ENCODE measurements at regions not wholly inside any gene's neighbourhood (a gene's known extent, or its start where the extent isn't known, plus 50 kb on each side); places are given as distances from the start of the nearest gene placed in this dataset.

DNA sequence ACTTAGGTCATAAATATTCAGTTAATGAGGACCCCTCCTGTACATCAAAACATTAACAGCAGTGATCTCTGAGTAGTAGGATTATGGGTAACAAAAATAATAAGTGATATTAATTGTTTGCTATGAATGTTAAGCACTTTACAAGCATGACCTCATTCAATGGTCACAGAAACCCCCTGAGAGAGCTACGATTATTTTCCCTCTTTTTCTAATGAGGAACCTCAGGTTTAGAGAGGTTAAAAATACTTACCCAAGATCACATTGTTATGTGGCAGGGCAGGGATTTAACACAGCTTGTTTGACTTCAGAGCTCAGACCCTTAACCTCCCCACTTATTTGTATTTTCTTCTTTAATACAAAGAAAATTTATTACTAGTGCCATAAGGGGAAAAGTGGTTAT is 228.2 kb downstream of the TBL1XR1 start:
- intact Hi-C loops (cut with DNase I) = no loop called here
- FAIRE-seq = no peak
- WGBS, 2 donors = 74% methylated on average over 1 of the region's 1 CpG

DNA sequence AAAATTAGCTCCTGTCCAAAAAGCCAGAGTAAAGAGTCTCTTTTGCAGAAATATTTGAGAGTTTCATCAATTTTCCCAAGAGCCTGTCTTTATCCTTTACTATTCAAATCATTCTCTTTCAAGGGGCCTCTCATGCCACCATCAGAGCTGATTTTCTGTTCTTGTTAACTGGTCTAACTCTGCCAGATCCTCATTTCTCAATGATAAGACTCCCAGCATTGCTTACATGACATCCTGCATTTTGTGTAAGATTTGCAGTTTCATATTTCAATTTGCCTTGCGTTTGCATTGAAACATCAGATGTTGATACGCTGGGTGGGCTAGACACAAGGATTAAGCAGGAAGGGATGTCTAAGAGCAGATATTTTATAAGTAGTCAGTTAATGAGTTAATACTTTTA is 228.7 kb downstream of the TBL1XR1 start:
- whole genome bisulfite sequencing, 2 donors = 95 to 96% methylated on average over 2 of the region's 2 CpGs
- DNase-seq = no peak
- intact Hi-C loops (cut with DNase I) = no loop called here
- TF ChIP-seq, protein P1, sequence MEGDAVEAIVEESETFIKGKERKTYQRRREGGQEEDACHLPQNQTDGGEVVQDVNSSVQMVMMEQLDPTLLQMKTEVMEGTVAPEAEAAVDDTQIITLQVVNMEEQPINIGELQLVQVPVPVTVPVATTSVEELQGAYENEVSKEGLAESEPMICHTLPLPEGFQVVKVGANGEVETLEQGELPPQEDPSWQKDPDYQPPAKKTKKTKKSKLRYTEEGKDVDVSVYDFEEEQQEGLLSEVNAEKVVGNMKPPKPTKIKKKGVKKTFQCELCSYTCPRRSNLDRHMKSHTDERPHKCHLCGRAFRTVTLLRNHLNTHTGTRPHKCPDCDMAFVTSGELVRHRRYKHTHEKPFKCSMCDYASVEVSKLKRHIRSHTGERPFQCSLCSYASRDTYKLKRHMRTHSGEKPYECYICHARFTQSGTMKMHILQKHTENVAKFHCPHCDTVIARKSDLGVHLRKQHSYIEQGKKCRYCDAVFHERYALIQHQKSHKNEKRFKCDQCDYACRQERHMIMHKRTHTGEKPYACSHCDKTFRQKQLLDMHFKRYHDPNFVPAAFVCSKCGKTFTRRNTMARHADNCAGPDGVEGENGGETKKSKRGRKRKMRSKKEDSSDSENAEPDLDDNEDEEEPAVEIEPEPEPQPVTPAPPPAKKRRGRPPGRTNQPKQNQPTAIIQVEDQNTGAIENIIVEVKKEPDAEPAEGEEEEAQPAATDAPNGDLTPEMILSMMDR (IDR thresholded peaks at IDR 0.05) = no peak
- no peaks in the 10 kb centered on the region for H3K9me3 ChIP-seq
- FAIRE-seq = no peak
- H3K27ac ChIP-seq = no peak overlapping the region
- H3K36me3 ChIP-seq = no peaks in the 10 kb centered on the region
- no peak overlapping the region for H3K4me3 ChIP-seq
- no peaks in the 10 kb centered on the region for H3K4me1 ChIP-seq
- no peaks in the 10 kb centered on the region for H3K27me3 ChIP-seq
- no peak for ATAC-seq

More for the DNA sequence above, 228.2 kb downstream of the TBL1XR1 start:
- ATAC-seq = no peak
- H3K4me1 ChIP-seq = no peaks in the 10 kb centered on the region
- TF ChIP-seq, protein P1 (IDR thresholded peaks at IDR 0.05) = no peak
- H3K4me3 ChIP-seq = no peak overlapping the region
- DNase-seq = no peak
- H3K27ac ChIP-seq = no peak overlapping the region
- no peaks in the 10 kb centered on the region for H3K36me3 ChIP-seq
- no peaks in the 10 kb centered on the region for H3K27me3 ChIP-seq
- H3K9me3 ChIP-seq = no peaks in the 10 kb centered on the region

DNA sequence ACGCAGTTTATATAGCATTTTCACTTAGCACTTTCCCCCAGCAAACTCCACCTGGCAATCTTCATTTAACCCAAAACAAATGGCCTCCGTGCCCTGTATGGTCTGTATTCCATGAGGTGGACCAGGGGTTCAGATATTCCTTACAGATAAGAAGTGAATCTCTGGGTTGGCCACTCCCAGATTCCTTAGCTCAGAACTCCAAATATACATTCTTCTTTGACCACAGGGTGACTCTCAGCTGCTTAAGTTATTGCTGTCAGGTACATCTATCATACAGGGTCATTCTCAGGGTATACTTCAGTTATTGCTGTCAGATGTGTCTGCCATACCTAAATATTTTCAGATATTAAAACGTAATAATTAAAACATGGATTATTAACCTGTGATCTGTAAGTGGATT is 229.8 kb downstream of the TBL1XR1 start:
- Histone ChIP-seq H3K36me3 (no peaks in the 10 kb centered on the region), H3K4me1 (no peaks in the 10 kb centered on the region), H3K27ac (no peak overlapping the region), H3K4me3 (no peak overlapping the region), H3K9me3 (no peaks in the 10 kb centered on the region), H3K27me3 (no peaks in the 10 kb centered on the region)
- intact Hi-C loops (cut with DNase I) = no loop called here
- WGBS, 2 donors = 79 to 85% methylated on average over 3 of the region's 3 CpGs
- TF ChIP-seq, protein P1 (IDR thresholded peaks at IDR 0.05) = no peak
- ATAC-seq (no peak), FAIRE-seq (no peak), DNase-seq (no peak)

DNA sequence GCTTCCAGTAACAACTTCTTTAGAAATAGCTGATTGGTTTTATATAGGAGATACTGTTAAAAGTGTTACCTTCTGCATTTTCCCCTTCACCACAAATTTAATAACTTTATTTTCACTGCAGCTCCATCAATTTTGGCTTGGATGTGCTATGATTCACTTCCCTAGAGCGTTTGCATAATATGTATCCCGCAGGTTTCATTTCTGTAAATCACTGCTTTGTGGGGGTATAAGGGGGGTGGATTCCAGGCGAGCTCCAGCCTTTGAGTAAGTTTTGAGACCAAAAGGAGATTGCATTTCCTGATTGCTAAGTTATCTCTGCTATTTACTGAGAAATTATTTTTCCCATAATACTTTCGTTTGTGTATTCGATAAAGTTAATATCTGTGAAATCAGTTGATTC is 232.6 kb downstream of the TBL1XR1 start:
- ATAC-seq (no peak), FAIRE-seq (no peak), DNase-seq (no peak)
- no peaks in the 10 kb centered on the region for H3K4me1 ChIP-seq
- TF ChIP-seq, protein P1 (IDR thresholded peaks at IDR 0.05) = no peak
- no peaks in the 10 kb centered on the region for H3K36me3 ChIP-seq
- no peak overlapping the region for H3K27ac ChIP-seq
- intact Hi-C loops (cut with DNase I) = no loop called here
- no peak overlapping the region for H3K4me3 ChIP-seq
- no peaks in the 10 kb centered on the region for H3K9me3 ChIP-seq
- 68 to 87% methylated on average over 5 of the region's 5 CpGs for WGBS, 2 donors
- H3K27me3 ChIP-seq = no peaks in the 10 kb centered on the region

DNA sequence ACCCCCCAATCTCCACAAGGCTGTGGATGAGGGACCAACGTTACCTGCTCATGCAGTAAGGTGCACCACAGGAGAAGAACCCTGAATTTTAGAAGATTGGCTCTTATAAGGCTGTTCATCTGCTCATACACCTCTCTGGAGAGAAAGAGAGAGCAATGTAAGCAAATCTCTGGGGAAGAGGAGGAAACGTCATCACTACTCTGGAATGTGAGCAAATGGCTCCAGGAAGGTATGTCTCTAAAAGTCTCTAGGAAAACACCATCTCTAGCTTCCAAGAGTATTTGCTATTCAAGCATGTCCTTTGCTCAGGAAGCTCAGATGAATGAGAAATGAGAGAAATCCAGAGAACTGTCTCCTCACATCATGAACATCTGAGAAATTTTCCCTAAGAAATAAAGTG is 235.4 kb downstream of the TBL1XR1 start:
- FAIRE-seq = no peak
- Histone ChIP-seq H3K36me3 (no peaks in the 10 kb centered on the region), H3K4me3 (no peak overlapping the region), H3K27ac (no peak overlapping the region), H3K9me3 (no peaks in the 10 kb centered on the region), H3K27me3 (no peaks in the 10 kb centered on the region), H3K4me1 (no peaks in the 10 kb centered on the region)
- no peak for DNase-seq
- intact Hi-C loops (cut with DNase I) = no loop called here
- WGBS, 2 donors = 56 to 73% methylated on average over 2 of the region's 2 CpGs
- no peak for ATAC-seq
- TF ChIP-seq, protein P1 (IDR thresholded peaks at IDR 0.05) = no peak
